Hematopoietic multipotent progenitor cell treated with erythropoietin and hydrocortisone succinate and interleukin-3 and kit ligand, for 15 days (in vitro differentiated cells): ENCODE measurements at regions not wholly inside any gene's neighbourhood (a gene's known extent, or its start where the extent isn't known, plus 50 kb on each side); places are given as distances from the start of the nearest gene placed in this dataset.

ENCODE experiments used
- DNase-seq: peaks from one replicate; pipeline ENCODE4 v3.0.0-alpha.2; 2015; ENCODE audit warnings: low spot score

GRCh38 chr18:22467760-22468553, 50.2 kb upstream of the CTAGE1 start:
- no peak for DNase-seq

GRCh38 chr18:22468554-22468891, 50.8 kb upstream of the CTAGE1 start:
- no peak for DNase-seq

GRCh38 chr18:22469061-22469734, 51.5 kb upstream of the CTAGE1 start:
- DNase-seq = no peak

GRCh38 chr18:22469926-22470247, 52.2 kb upstream of the CTAGE1 start:
- DNase-seq = no peak

GRCh38 chr18:22470248-22471235, 52.8 kb upstream of the CTAGE1 start:
- DNase-seq = no peak

GRCh38 chr18:22471546-22472131, 53.9 kb upstream of the CTAGE1 start:
- DNase-seq = no peak

GRCh38 chr18:22473366-22473765, 55.7 kb upstream of the CTAGE1 start:
- DNase-seq = no peak

- DNase-seq = no peak
Measured at GRCh38 chr18:22475426-22476100, 57.8 kb upstream of the CTAGE1 start.

GRCh38 chr18:22477222-22477621, 59.5 kb upstream of the CTAGE1 start:
- DNase-seq = no peak

GRCh38 chr18:22482948-22483347, 65.2 kb upstream of the CTAGE1 start:
- DNase-seq = no peak

- DNase-seq = no peak
Measured at GRCh38 chr18:22483407-22483806, 65.7 kb upstream of the CTAGE1 start.

GRCh38 chr18:22484471-22484870, 66.8 kb upstream of the CTAGE1 start:
- no peak for DNase-seq

- DNase-seq = no peak
Measured at GRCh38 chr18:22485808-22486244, 68.1 kb upstream of the CTAGE1 start.

- DNase-seq = no peak
Measured at GRCh38 chr18:22486667-22487066, 69.0 kb upstream of the CTAGE1 start.

- no peak for DNase-seq
Measured at GRCh38 chr18:22488554-22488953, 70.8 kb upstream of the CTAGE1 start.

- DNase-seq = no peak
Measured at GRCh38 chr18:22489704-22490103, 72.0 kb upstream of the CTAGE1 start.

GRCh38 chr18:22490429-22490846, 72.7 kb upstream of the CTAGE1 start:
- no peak for DNase-seq

GRCh38 chr18:22493255-22493654, 75.5 kb upstream of the CTAGE1 start:
- no peak for DNase-seq

- no peak for DNase-seq
Measured at GRCh38 chr18:22493940-22494339, 76.2 kb upstream of the CTAGE1 start.

- DNase-seq = no peak
Measured at GRCh38 chr18:22494771-22495170, 77.1 kb upstream of the CTAGE1 start.

GRCh38 chr18:22499421-22499820, 81.7 kb upstream of the CTAGE1 start:
- DNase-seq = no peak

GRCh38 chr18:22503803-22504202, 86.1 kb upstream of the CTAGE1 start:
- DNase-seq = no peak
